RWPE1 (cell line): ENCODE measurements at regions not wholly inside any gene's neighbourhood (a gene's known extent, or its start where the extent isn't known, plus 50 kb on each side); places are given as distances from the start of the nearest gene placed in this dataset.

Experiments
- CTCF ChIA-PET: fragments of 350-600 bp; sonication (Branson Sonifier 250); formaldehyde crosslinking; extraction: SDS; loops from one replicate; lab custom pipeline; 2021; lab: Yijun Ruan, JAX
- POLR2A ChIA-PET: fragments of 400-600 bp; formaldehyde crosslinking; extraction: SDS; loops from one replicate; lab custom pipeline; 2020; ENCODE audit warnings: antibody characterized with exemption; ENCODE audit not compliant: low non-redundant PET; lab: Yijun Ruan, JAX
- DNase-seq: peaks from one replicate; pipeline ENCODE4 v3.0.0; 2012; ENCODE audit warnings: low spot score
- H3K27ac ChIP-seq: fragments of 450-650 bp; 2 replicates; pipeline ENCODE4 v1.5.1; 2017
- CTCF ChIP-seq: fragments of 450-650 bp; conservative IDR thresholded peaks from 2 replicates; pipeline ENCODE4 v1.5.1; 2017; ENCODE audit warnings: low read depth, mild to moderate bottlenecking

- CTCF ChIA-PET = interaction anchor here (0.7 kb wide), 1 partner anchor 18 kb away, joined by 4 read pairs; no protein-coding TSS in a partner anchor
Observed at GRCh38 chr1:185531838-185532237, 202.4 kb upstream of the HMCN1 start.

GRCh38 chr1:185530215-185530614 is 204.0 kb upstream of the HMCN1 start:
- no peak overlapping the region for H3K27ac ChIP-seq
- no peak for DNase-seq
- ChIA-PET POLR2A (no interaction called here), CTCF (no interaction called here)
- TF ChIP-seq CTCF = no peak

More at GRCh38 chr1:185531838-185532237, 202.4 kb upstream of the HMCN1 start:
- POLR2A ChIA-PET = no interaction called here
- no peak overlapping the region for H3K27ac ChIP-seq
- no peak for TF ChIP-seq CTCF
- no peak for DNase-seq

GRCh38 chr1:185529673-185530072 is 204.5 kb upstream of the HMCN1 start:
- no peak for TF ChIP-seq CTCF
- CTCF ChIA-PET = no interaction called here

GRCh38 chr1:185528084-185528676 is 206.0 kb upstream of the HMCN1 start:
- ChIA-PET POLR2A (no interaction called here), CTCF (interaction anchor here (0.7 kb wide), 1 partner anchor 74 kb away, joined by 3 read pairs; no protein-coding TSS in a partner anchor)
- no peak overlapping the region for H3K27ac ChIP-seq
- DNase-seq = no peak
- no peak for TF ChIP-seq CTCF

More at GRCh38 chr1:185529673-185530072, 204.5 kb upstream of the HMCN1 start:
- DNase-seq = no peak
- H3K27ac ChIP-seq = no peak overlapping the region
- POLR2A ChIA-PET = no interaction called here

- H3K27ac ChIP-seq = no peak overlapping the region
- ChIA-PET POLR2A (no interaction called here), CTCF (no interaction called here)
- DNase-seq = no peak
- TF ChIP-seq CTCF = no peak
Observed at GRCh38 chr1:185526344-185527307, 207.6 kb upstream of the HMCN1 start.

GRCh38 chr1:185520188-185520920 is 203.3 kb upstream of the IVNS1ABP start:
- TF ChIP-seq CTCF = no peak
- ChIA-PET POLR2A (no interaction called here), CTCF (no interaction called here)
- peak; percentile 67 for DNase-seq
- no peak overlapping the region for H3K27ac ChIP-seq
